ENCODE measurements at regions not wholly inside any gene's neighbourhood (a gene's known extent, or its start where the extent isn't known, plus 50 kb on each side); places are given as distances from the start of the nearest gene placed in this dataset.

DNA sequence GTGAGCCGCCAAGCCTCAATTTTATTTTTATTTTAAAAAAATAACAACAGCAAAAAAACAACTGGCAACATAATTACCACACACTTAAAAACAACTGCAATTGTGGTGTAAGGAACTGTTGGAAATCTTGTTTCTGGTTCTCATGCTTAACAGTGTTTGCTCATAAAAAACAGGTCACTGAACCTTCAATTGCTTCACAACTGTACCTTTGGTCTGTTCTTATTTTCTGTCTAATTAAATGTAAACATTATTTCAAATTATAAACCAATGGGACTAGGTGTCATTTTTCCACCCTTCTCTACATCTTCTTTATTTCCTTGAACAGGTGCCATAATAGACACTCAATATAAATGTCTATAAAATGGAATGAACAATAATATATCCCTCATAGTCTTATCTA is 68.4 kb upstream of the CHRM3 start:
- TF ChIP-seq POLR2A (IDR thresholded peaks at IDR 0.05; ENCODE audit: low read depth, low read length) = no peak
- TF ChIP-seq POLR2AphosphoS5 (IDR thresholded peaks at IDR 0.05; ENCODE audit: low read depth, low read length) = no peak
- TF ChIP-seq TAF1 (IDR thresholded peaks at IDR 0.05; ENCODE audit: low read depth, low read length) = no peak
- no peak for TF ChIP-seq PAX5 (IDR thresholded peaks at IDR 0.05; ENCODE audit: insufficient read depth, low read length, severe bottlenecking)
- no peak for TF ChIP-seq SPI1 (IDR thresholded peaks at IDR 0.05; ENCODE audit: low read depth, low read length)

All from GM12891 (cell line).